Gastrocnemius medialis (tissue), 4 donors: ENCODE measurements at regions not wholly inside any gene's neighbourhood (a gene's known extent, or its start where the extent isn't known, plus 50 kb on each side); places are given as distances from the start of the nearest gene placed in this dataset.

Experiments used
- ATAC-seq, 2 donors: fragments of 150-250 bp; one replicate each; pipeline ENCODE4 v1.9.1; 2016
- DNase-seq, 2 donors: peaks; one replicate each; pipeline ENCODE4 v3.0.0-alpha.2; 2019
- H3K27ac ChIP-seq, 4 donors: fragments of 200-600 bp; sonication (generic); 1 replicate in 1 of 4; 2 replicates in 3 of 4; pipeline ENCODE4 v1.5.1; 2016 to 2018; ENCODE audit warnings: mild to moderate bottlenecking in 2 of 4, moderate library complexity in 1 of 4
- H3K27me3 ChIP-seq, 3 donors: fragments of 200-600 bp; sonication (generic) in 2 of 3; 1 replicate in 1 of 3; 2 replicates in 2 of 3; pipeline versions ENCODE4 v1.5.1 to v1.6.0; 2016 to 2019; ENCODE audit warnings: mild to moderate bottlenecking in 1 of 3, moderate library complexity in 1 of 3
- H3K36me3 ChIP-seq, 2 donors: fragments of 200-600 bp; sonication (generic) in 1 of 2; one replicate each; pipeline ENCODE4 v1.5.1; 2017 to 2018
- H3K4me1 ChIP-seq, 2 donors: fragments of 200-600 bp; sonication (generic) in 1 of 2; one replicate each; pipeline ENCODE4 v1.5.1; 2016 to 2017; ENCODE audit warnings: mild to moderate bottlenecking in 2 of 2
- H3K4me3 ChIP-seq, 4 donors: fragments of 200-600 bp; sonication (generic) in 3 of 4; 1 replicate in 1 of 4; 2 replicates in 3 of 4; pipeline ENCODE4 v1.5.1; 2016 to 2019; ENCODE audit warnings: mild to moderate bottlenecking in 2 of 4
- H3K9me3 ChIP-seq, 3 donors: fragments of 200-600 bp; sonication (generic) in 2 of 3; 1 replicate in 1 of 3; 2 replicates in 2 of 3; pipeline ENCODE4 v1.5.1; 2016 to 2019
- POLR2A ChIP-seq, 2 donors: fragments of 450-650 bp; IDR thresholded peaks; one replicate each; pipeline ENCODE4 v1.6.1; 2017; ENCODE audit warnings: antibody characterized with exemption in 2 of 2, mild to moderate bottlenecking in 2 of 2, moderate library complexity in 2 of 2
- in situ Hi-C, 4 donors: fragments of 200-750 bp; cut with MboI; loops; one replicate each; pipeline versions ENCODE4 v1.15.0 to v1.8.0; 2017; ENCODE audit warnings: low sequenced_read_pairs in 4 of 4
- intact Hi-C: fragments of 100-400 bp; cut with DNase I; formaldehyde crosslinking; loops from one replicate; pipeline ENCODE4 v1.15.1; 2023; ENCODE audit warnings: low total_unique reads
- TF ChIP-seq, protein P1 (sequence below), 5 experiments: fragments of 450-650 bp in 3 of 5; fragments of 200-600 bp in 2 of 5; sonication (generic) in 2 of 5; IDR thresholded peaks in 4 of 5; conservative IDR thresholded peaks in 1 of 5; 1 replicate in 4 of 5; 2 replicates in 1 of 5; pipeline ENCODE4 v1.5.1; 2016 to 2019; ENCODE audit warnings: antibody characterized with exemption in 5 of 5, mild to moderate bottlenecking in 3 of 5, moderate library complexity in 3 of 5

DNA sequence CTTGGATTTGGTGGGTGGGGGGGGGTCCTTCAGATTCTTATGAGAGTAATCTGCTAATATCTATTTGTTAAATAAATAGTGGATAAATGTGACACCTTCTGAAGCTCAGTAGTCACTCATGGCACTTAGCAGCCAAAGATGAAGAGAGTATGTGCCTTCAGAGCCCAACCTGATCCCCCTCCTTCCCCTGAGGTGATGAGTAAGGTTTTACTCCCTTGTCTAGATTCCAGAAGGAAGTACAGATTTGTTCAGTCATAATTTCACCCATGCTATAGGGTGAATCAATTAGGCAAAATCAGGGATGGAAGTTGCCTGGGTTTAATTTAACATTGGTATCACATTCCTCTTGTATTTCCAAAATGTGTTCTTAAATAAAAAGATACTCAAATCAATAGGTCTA, 340.3 kb upstream of the ATP2B1 start:
- intact Hi-C loops (no loop called here), in situ Hi-C loops (no loop called here)
- Histone ChIP-seq H3K4me3 (no peak overlapping the region), H3K36me3 (no peaks in the 10 kb centered on the region), H3K27ac (no peak overlapping the region), H3K27me3 (no peaks in the 10 kb centered on the region), H3K4me1 (no peaks in the 10 kb centered on the region), H3K9me3 (no peaks in the 10 kb centered on the region)
- DNase-seq (no peak), ATAC-seq (no peak)
- TF ChIP-seq, protein P1, sequence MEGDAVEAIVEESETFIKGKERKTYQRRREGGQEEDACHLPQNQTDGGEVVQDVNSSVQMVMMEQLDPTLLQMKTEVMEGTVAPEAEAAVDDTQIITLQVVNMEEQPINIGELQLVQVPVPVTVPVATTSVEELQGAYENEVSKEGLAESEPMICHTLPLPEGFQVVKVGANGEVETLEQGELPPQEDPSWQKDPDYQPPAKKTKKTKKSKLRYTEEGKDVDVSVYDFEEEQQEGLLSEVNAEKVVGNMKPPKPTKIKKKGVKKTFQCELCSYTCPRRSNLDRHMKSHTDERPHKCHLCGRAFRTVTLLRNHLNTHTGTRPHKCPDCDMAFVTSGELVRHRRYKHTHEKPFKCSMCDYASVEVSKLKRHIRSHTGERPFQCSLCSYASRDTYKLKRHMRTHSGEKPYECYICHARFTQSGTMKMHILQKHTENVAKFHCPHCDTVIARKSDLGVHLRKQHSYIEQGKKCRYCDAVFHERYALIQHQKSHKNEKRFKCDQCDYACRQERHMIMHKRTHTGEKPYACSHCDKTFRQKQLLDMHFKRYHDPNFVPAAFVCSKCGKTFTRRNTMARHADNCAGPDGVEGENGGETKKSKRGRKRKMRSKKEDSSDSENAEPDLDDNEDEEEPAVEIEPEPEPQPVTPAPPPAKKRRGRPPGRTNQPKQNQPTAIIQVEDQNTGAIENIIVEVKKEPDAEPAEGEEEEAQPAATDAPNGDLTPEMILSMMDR (IDR thresholded peaks at IDR 0.05 in 4 of 5, conservative IDR thresholded peaks at IDR 0.05 in 1 of 5) = no peak
- TF ChIP-seq POLR2A (IDR thresholded peaks at IDR 0.05) = no peak

DNA sequence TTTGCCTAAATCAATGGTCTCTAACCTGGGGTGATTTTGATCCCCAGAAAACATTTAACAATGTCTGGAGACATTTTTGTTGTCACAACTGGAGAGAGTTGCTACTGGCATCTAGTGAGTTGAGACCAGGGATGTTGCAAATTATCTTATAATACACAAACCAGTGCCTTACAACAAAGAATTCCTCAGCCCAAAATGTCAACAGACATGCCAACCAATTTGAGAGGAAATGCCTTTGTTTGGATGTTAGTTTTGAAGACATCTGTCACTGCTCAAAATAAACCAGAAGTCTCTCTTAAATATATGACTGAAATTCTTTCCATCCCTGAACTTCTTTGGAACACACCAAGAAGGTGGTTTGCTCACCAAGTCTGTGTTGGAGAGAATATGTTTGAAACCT, 336.9 kb upstream of the ATP2B1 start:
- Histone ChIP-seq H3K36me3 (no peaks in the 10 kb centered on the region), H3K27me3 (no peaks in the 10 kb centered on the region), H3K9me3 (no peaks in the 10 kb centered on the region), H3K4me3 (no peak overlapping the region), H3K27ac (no peak overlapping the region), H3K4me1 (no peaks in the 10 kb centered on the region)
- DNase-seq (no peak), ATAC-seq (no peak)
- in situ Hi-C loops = no loop called here
- intact Hi-C loops = no loop called here
- no peak for TF ChIP-seq POLR2A (IDR thresholded peaks at IDR 0.05)
- TF ChIP-seq, protein P1 (IDR thresholded peaks at IDR 0.05 in 4 of 5, conservative IDR thresholded peaks at IDR 0.05 in 1 of 5) = no peak

DNA sequence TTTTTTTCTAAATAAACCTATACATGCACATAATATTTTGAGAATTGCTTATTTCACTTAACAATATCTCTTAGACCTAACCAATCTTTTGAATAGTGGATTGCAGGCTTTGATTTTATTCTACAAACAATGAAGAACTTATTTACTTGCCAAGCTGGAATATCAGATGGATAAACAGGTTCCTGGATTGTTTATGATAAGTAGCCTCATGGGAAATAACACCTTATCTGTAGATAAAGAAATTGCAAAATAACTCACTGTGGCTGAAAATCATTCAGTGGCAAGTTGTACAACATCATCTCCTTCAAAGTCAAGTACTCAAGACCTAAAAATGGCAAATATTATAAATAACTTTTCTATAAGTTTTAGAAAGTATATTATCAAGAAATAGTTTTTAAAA, 335.4 kb upstream of the ATP2B1 start:
- intact Hi-C loops = no loop called here
- no peak overlapping the region for H3K4me3 ChIP-seq
- in situ Hi-C loops = no loop called here

DNA sequence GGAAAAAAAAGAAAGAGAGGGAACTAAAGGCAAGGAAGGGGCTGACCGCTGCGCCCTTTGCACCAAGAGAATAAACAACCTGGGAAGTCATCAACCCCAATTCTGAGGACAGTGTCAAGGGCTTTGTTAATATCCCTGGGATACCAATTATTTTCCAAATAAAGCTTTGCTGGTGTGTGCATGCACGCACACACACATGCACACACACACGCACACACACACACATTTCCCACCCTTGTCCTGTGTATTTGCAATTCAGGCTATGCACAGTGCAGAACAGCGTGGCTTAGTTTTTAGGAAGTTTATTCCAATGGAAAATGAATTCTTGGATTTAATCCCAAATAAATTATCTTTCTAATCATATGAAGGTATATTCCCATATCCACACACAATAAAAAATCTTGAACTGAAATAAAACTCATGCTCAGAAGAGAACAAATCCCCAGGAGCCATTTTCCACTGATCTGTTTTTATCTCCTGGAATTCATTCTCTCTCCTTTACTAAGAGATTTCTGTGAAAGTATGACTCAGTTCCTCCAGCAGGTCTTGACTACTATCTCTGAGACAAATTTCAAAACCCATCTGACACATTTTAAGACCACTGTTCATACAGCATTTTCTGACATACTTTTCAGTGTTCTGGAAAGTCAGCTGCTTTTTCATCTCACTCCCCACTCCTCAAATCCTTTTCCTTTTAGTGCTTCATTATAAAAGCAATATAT, 334.4 kb upstream of the ATP2B1 start:
- intact Hi-C loops (no loop called here), in situ Hi-C loops (no loop called here)
- no peak for ATAC-seq

More for the DNA sequence above, 335.4 kb upstream of the ATP2B1 start:
- Histone ChIP-seq H3K27me3 (no peaks in the 10 kb centered on the region), H3K4me1 (no peaks in the 10 kb centered on the region), H3K9me3 (no peaks in the 10 kb centered on the region), H3K36me3 (no peaks in the 10 kb centered on the region), H3K27ac (no peak overlapping the region)
- ATAC-seq (no peak), DNase-seq (no peak)
- no peak for TF ChIP-seq POLR2A (IDR thresholded peaks at IDR 0.05)
- TF ChIP-seq, protein P1 (IDR thresholded peaks at IDR 0.05 in 4 of 5, conservative IDR thresholded peaks at IDR 0.05 in 1 of 5) = no peak

More for the DNA sequence above, 334.4 kb upstream of the ATP2B1 start:
- Histone ChIP-seq H3K36me3 (no peaks in the 10 kb centered on the region), H3K9me3 (no peaks in the 10 kb centered on the region), H3K4me3 (no peak overlapping the region), H3K4me1 (peaks cover 2 to 5% of the 10 kb centered on the region in 2 donors), H3K27me3 (no peaks in the 10 kb centered on the region), H3K27ac (no peak overlapping the region)
- no peak for DNase-seq
- TF ChIP-seq POLR2A (IDR thresholded peaks at IDR 0.05) = no peak
- TF ChIP-seq, protein P1 (IDR thresholded peaks at IDR 0.05 in 4 of 5, conservative IDR thresholded peaks at IDR 0.05 in 1 of 5) = no peak
